Endothelial cell of umbilical vein (primary cell): ENCODE measurements at regions not wholly inside any gene's neighbourhood (a gene's known extent, or its start where the extent isn't known, plus 50 kb on each side); places are given as distances from the start of the nearest gene placed in this dataset.

Experiments
- BruUV-seq: library from RNA; stranded (reverse); fragments of 400-500 nt; replicated peaks from 2 replicates; lab custom pipeline; 2021; lab: Mats Ljungman, UMichigan
- CTCF ChIA-PET: fragments of 300-600, 350-600 bp; sonication (Branson Sonifier 250); formaldehyde crosslinking; loops from one replicate; lab custom pipeline; 2021; ENCODE audit warnings: antibody characterized with exemption, inconsistent platforms; lab: Charles Lee
- POLR2A ChIA-PET: fragments of 300-600, 350-600 bp; sonication (Branson Sonifier 250); formaldehyde crosslinking; loops from one replicate; lab custom pipeline; 2021; ENCODE audit warnings: antibody characterized with exemption, inconsistent platforms; lab: Charles Lee
- DNase-seq: peaks from one replicate; pipeline ENCODE4 v3.0.0-alpha.2; 2011; ENCODE audit warnings: low read depth, low spot score
- FAIRE-seq: peaks from 2 replicates; lab custom pipeline; 2011; peaks lifted over from hg19 to GRCh38; lab: Jason Lieb, UNC
- H2AFZ ChIP-seq: 2 replicates; pipeline ENCODE4 v1.6.0; 2012; ENCODE audit warnings: low read depth, low read length, control low read depth, inconsistent platforms
- H3K27ac ChIP-seq: 2 replicates; pipeline ENCODE4 v1.5.1; 2011; ENCODE audit warnings: low read depth, mild to moderate bottlenecking, control low read depth, low read length, moderate library complexity; ENCODE audit not compliant: insufficient read depth
- H3K27me3 ChIP-seq, 2 experiments: 2 replicates each; pipeline versions ENCODE4 v1.6.0 to v1.6.1; 2011; ENCODE audit warnings: low read length in 2 of 2, mixed read lengths in 1 of 2; ENCODE audit not compliant: control insufficient read depth in 2 of 2, insufficient read depth in 2 of 2
- H3K36me3 ChIP-seq, 2 experiments: 2 replicates in 1 of 2; 3 replicates in 1 of 2; pipeline ENCODE4 v1.5.1; 2011; ENCODE audit warnings: low read length in 2 of 2, mild to moderate bottlenecking in 1 of 2, moderate library complexity in 1 of 2; ENCODE audit not compliant: control insufficient read depth in 2 of 2, insufficient read depth in 2 of 2; ENCODE audit errors: extremely low read depth in 1 of 2
- H3K4me1 ChIP-seq: 3 replicates; pipeline ENCODE4 v1.5.1; 2011; ENCODE audit warnings: mild to moderate bottlenecking, low read length; ENCODE audit not compliant: control insufficient read depth, insufficient read depth; ENCODE audit errors: extremely low read depth
- H3K4me2 ChIP-seq: 2 replicates; pipeline ENCODE4 v1.6.1; 2011; ENCODE audit warnings: low read length, control low read depth, mixed read lengths; ENCODE audit not compliant: insufficient read depth
- H3K4me3 ChIP-seq, 3 experiments: fragments of 200-600 bp in 1 of 3; sonication (generic), shearing (Covaris generic) in 1 of 3; replicated peaks in 1 of 3; 2 replicates each; pipeline ENCODE4 v1.5.1; 2011 to 2016; ENCODE audit warnings: control low read depth in 3 of 3, low read length in 3 of 3, mild to moderate bottlenecking in 2 of 3, inconsistent platforms in 1 of 3, low read depth in 1 of 3, moderate library complexity in 1 of 3; ENCODE audit not compliant: insufficient read depth in 1 of 3
- H3K79me2 ChIP-seq: 2 replicates; pipeline ENCODE4 v1.6.0; 2012; ENCODE audit warnings: low read length, inconsistent platforms; ENCODE audit not compliant: control insufficient read depth, insufficient read depth
- H3K9ac ChIP-seq: replicated peaks from 2 replicates; pipeline ENCODE3; 2011; ENCODE audit warnings: low read length, control low read depth; ENCODE audit not compliant: insufficient read depth; ENCODE audit errors: extremely low read depth
- H3K9me1 ChIP-seq: replicated peaks from 3 replicates; pipeline ENCODE4 v1.6.0; 2011; ENCODE audit warnings: mild to moderate bottlenecking, low read length; ENCODE audit not compliant: control insufficient read depth, insufficient read depth; ENCODE audit errors: extremely low read depth
- H3K9me3 ChIP-seq: replicated peaks from 2 replicates; pipeline ENCODE4 v1.5.1; 2012; ENCODE audit warnings: low read length, inconsistent platforms; ENCODE audit not compliant: control insufficient read depth, insufficient read depth
- H4K20me1 ChIP-seq: replicated peaks from 2 replicates; pipeline ENCODE3; 2011; ENCODE audit warnings: mild to moderate bottlenecking, low read length; ENCODE audit not compliant: control insufficient read depth, insufficient read depth; ENCODE audit errors: extremely low read depth
- EZH2 ChIP-seq: IDR thresholded peaks from 2 replicates; pipeline ENCODE4 v1.6.1; 2012; ENCODE audit warnings: borderline replicate concordance, low read depth, mild to moderate bottlenecking, moderate library complexity, low read length, inconsistent platforms; ENCODE audit not compliant: severe bottlenecking
- FOS ChIP-seq: IDR thresholded peaks from 2 replicates; pipeline ENCODE4 v1.6.1; 2011; ENCODE audit warnings: mild to moderate bottlenecking, low read length, moderate library complexity, borderline replicate concordance; ENCODE audit not compliant: insufficient read depth
- MAX ChIP-seq: IDR thresholded peaks from 2 replicates; pipeline ENCODE4 v1.6.1; 2011; ENCODE audit not compliant: insufficient read depth, insufficient read length
- MYC ChIP-seq: IDR thresholded peaks from one replicate; pipeline ENCODE4 v1.6.1; 2011; ENCODE audit warnings: mild to moderate bottlenecking, low read depth, low read length
- dilution Hi-C: fragments of 300-500 bp; cut with MboI; formaldehyde crosslinking; loops from one replicate; pipeline ENCODE4 v1.15.0; 2019; ENCODE audit warnings: low sequenced_read_pairs; ENCODE audit not compliant: extremely low pct_ligation_motif_present
- intact Hi-C: fragments of 100-400 bp; cut with micrococcal nuclease; formaldehyde crosslinking; loops from one replicate; pipeline ENCODE4 v1.10.0; 2022
- TF ChIP-seq, protein P1 (sequence below), 2 donors: IDR thresholded peaks; 1 replicate in 1 of 2; 2 replicates in 1 of 2; pipeline ENCODE4 v1.5.1; 2011; ENCODE audit warnings: low read length in 2 of 2, mild to moderate bottlenecking in 2 of 2, moderate library complexity in 2 of 2, control low read depth in 1 of 2, inconsistent platforms in 1 of 2, low read depth in 1 of 2; ENCODE audit not compliant: insufficient read depth in 1 of 2; ENCODE audit errors: extremely low read depth in 1 of 2

- no TSS peak for BruUV-seq
- TF ChIP-seq EZH2 (no peak), FOS (no peak), MAX (no peak)
- TF ChIP-seq, protein P1, sequence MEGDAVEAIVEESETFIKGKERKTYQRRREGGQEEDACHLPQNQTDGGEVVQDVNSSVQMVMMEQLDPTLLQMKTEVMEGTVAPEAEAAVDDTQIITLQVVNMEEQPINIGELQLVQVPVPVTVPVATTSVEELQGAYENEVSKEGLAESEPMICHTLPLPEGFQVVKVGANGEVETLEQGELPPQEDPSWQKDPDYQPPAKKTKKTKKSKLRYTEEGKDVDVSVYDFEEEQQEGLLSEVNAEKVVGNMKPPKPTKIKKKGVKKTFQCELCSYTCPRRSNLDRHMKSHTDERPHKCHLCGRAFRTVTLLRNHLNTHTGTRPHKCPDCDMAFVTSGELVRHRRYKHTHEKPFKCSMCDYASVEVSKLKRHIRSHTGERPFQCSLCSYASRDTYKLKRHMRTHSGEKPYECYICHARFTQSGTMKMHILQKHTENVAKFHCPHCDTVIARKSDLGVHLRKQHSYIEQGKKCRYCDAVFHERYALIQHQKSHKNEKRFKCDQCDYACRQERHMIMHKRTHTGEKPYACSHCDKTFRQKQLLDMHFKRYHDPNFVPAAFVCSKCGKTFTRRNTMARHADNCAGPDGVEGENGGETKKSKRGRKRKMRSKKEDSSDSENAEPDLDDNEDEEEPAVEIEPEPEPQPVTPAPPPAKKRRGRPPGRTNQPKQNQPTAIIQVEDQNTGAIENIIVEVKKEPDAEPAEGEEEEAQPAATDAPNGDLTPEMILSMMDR (IDR thresholded peaks at IDR 0.05; ENCODE audit: extremely low read depth in 1 of 2, insufficient read depth in 1 of 2, low read depth in 1 of 2, low read length in 2 of 2): no peak
Measured at GRCh38 chr2:125850541-125850940, 805.4 kb upstream of the GYPC start.

DNA sequence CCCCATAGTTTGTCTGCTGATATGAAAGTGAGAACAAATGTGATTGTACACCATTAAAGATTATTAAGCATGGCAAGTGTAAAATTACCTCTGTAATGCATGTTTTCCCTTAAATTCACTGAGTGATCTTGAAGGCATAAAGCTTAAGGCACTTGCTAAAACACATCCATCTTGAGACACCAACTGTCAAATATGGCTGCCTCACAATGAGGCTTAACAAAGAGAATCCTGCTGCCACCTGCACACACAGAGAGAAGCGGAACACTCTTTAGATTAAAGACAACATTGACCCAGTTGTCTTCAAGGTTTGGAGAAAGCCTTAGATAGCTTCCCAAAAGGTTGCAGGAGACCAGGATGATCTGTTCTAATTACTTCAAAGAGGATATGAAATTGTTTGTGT lies 803.6 kb upstream of the GYPC start:
- Histone ChIP-seq H3K27me3 (no peaks in the 10 kb centered on the region), H4K20me1 (no peaks in the 10 kb centered on the region), H3K9me1 (no peaks in the 10 kb centered on the region), H3K9ac (no peak overlapping the region), H3K4me3 (no peak overlapping the region), H3K27ac (no peak overlapping the region), H3K4me2 (no peak overlapping the region), H2AFZ (no peak overlapping the region), H3K9me3 (peaks cover 8% of the 10 kb centered on the region), H3K4me1 (no peaks in the 10 kb centered on the region), H3K79me2 (no peaks in the 10 kb centered on the region), H3K36me3 (no peaks in the 10 kb centered on the region)
- DNase-seq: no peak
- no peak for TF ChIP-seq MYC
- no peak for TF ChIP-seq FOS
- ChIA-PET POLR2A (no interaction called here), CTCF (no interaction called here)
- no peak for FAIRE-seq
- intact Hi-C loops (no loop called here), dilution Hi-C loops (no loop called here)
- no TSS peak for BruUV-seq

More at GRCh38 chr2:125850541-125850940, 805.4 kb upstream of the GYPC start:
- no peak for FAIRE-seq
- intact Hi-C loops: no loop called here
- Histone ChIP-seq H3K9me1 (no peaks in the 10 kb centered on the region), H2AFZ (no peak overlapping the region), H3K4me1 (no peaks in the 10 kb centered on the region), H3K79me2 (no peaks in the 10 kb centered on the region), H3K36me3 (no peaks in the 10 kb centered on the region), H3K27ac (no peak overlapping the region), H3K4me2 (no peak overlapping the region), H3K27me3 (no peaks in the 10 kb centered on the region), H3K9me3 (peaks cover 8% of the 10 kb centered on the region), H4K20me1 (no peaks in the 10 kb centered on the region), H3K9ac (no peak overlapping the region), H3K4me3 (no peak overlapping the region)
- POLR2A ChIA-PET: no interaction called here
- dilution Hi-C loops: no loop called here
- DNase-seq: no peak
- CTCF ChIA-PET: no interaction called here
